ENCODE measurements at regions not wholly inside any gene's neighbourhood (a gene's known extent, or its start where the extent isn't known, plus 50 kb on each side); places are given as distances from the start of the nearest gene placed in this dataset.

GRCh38 chr2:128543646-128544045 lies 225.0 kb upstream of the HS6ST1 start:
- no peak for DNase-seq (ENCODE audit: low read depth, low spot score)
- H3K27ac ChIP-seq, result no peak overlapping the region

- no peak for DNase-seq (ENCODE audit: low read depth, low spot score)
- H3K27ac ChIP-seq, result no peak overlapping the region
These were observed 225.8 kb upstream of the HS6ST1 start for GRCh38 chr2:128544321-128545037.

GRCh38 chr2:128545085-128545484 lies 226.4 kb upstream of the HS6ST1 start:
- no peak for DNase-seq (ENCODE audit: low read depth, low spot score)
- H3K27ac ChIP-seq, result no peak overlapping the region

- no peak for DNase-seq (ENCODE audit: low read depth, low spot score)
- no peak overlapping the region for H3K27ac ChIP-seq
These were observed 227.2 kb upstream of the HS6ST1 start for GRCh38 chr2:128545829-128546228.

GRCh38 chr2:128547667-128548066 lies 229.0 kb upstream of the HS6ST1 start:
- no peak overlapping the region for H3K27ac ChIP-seq
- DNase-seq (ENCODE audit: low read depth, low spot score), result no peak

GRCh38 chr2:128548461-128548891 lies 229.8 kb upstream of the HS6ST1 start:
- no peak for DNase-seq (ENCODE audit: low read depth, low spot score)
- H3K27ac ChIP-seq, result no peak overlapping the region

- DNase-seq (ENCODE audit: low read depth, low spot score), result no peak
- H3K27ac ChIP-seq, result no peak overlapping the region
These were observed 230.4 kb upstream of the HS6ST1 start for GRCh38 chr2:128549094-128549493.

GRCh38 chr2:128549646-128550260 lies 231.1 kb upstream of the HS6ST1 start:
- no peak overlapping the region for H3K27ac ChIP-seq
- DNase-seq (ENCODE audit: low read depth, low spot score), result no peak

- no peak for DNase-seq (ENCODE audit: low read depth, low spot score)
- no peak overlapping the region for H3K27ac ChIP-seq
These were observed 231.7 kb upstream of the HS6ST1 start for GRCh38 chr2:128550389-128550788.

GRCh38 chr2:128550801-128551416 lies 232.2 kb upstream of the HS6ST1 start:
- H3K27ac ChIP-seq, result no peak overlapping the region
- DNase-seq (ENCODE audit: low read depth, low spot score), result no peak

GRCh38 chr2:128551435-128551834 lies 232.8 kb upstream of the HS6ST1 start:
- DNase-seq (ENCODE audit: low read depth, low spot score), result no peak

GRCh38 chr2:128552141-128552805 lies 233.6 kb upstream of the HS6ST1 start:
- DNase-seq (ENCODE audit: low read depth, low spot score), result no peak
- no peak overlapping the region for H3K27ac ChIP-seq

More at GRCh38 chr2:128551435-128551834, 232.8 kb upstream of the HS6ST1 start:
- H3K27ac ChIP-seq, result no peak overlapping the region

- no peak overlapping the region for H3K27ac ChIP-seq
- no peak for DNase-seq (ENCODE audit: low read depth, low spot score)
These were observed 234.3 kb upstream of the HS6ST1 start for GRCh38 chr2:128552806-128553551.

- no peak for DNase-seq (ENCODE audit: low read depth, low spot score)
- no peak overlapping the region for H3K27ac ChIP-seq
These were observed 235.6 kb upstream of the HS6ST1 start for GRCh38 chr2:128554151-128554769.

- no peak overlapping the region for H3K27ac ChIP-seq
- DNase-seq (ENCODE audit: low read depth, low spot score), result no peak
These were observed 236.8 kb upstream of the HS6ST1 start for GRCh38 chr2:128555433-128555832.

GRCh38 chr2:128556089-128556488 lies 237.4 kb upstream of the HS6ST1 start:
- no peak for DNase-seq (ENCODE audit: low read depth, low spot score)
- no peak overlapping the region for H3K27ac ChIP-seq

GRCh38 chr2:128556633-128557032 lies 238.0 kb upstream of the HS6ST1 start:
- no peak overlapping the region for H3K27ac ChIP-seq
- no peak for DNase-seq (ENCODE audit: low read depth, low spot score)

GRCh38 chr2:128557069-128557468 lies 238.4 kb upstream of the HS6ST1 start:
- no peak overlapping the region for H3K27ac ChIP-seq
- no peak for DNase-seq (ENCODE audit: low read depth, low spot score)

GRCh38 chr2:128557831-128558241 lies 239.2 kb upstream of the HS6ST1 start:
- no peak overlapping the region for H3K27ac ChIP-seq
- DNase-seq (ENCODE audit: low read depth, low spot score), result no peak

- H3K27ac ChIP-seq, result no peak overlapping the region
These were observed 239.8 kb upstream of the HS6ST1 start for GRCh38 chr2:128558441-128558840.

More at GRCh38 chr2:128558441-128558840, 239.8 kb upstream of the HS6ST1 start:
- no peak for DNase-seq (ENCODE audit: low read depth, low spot score)

Data from epithelial cell of prostate (primary cell).